NCI-H2171 (cell line): ENCODE measurements at regions not wholly inside any gene's neighbourhood (a gene's known extent, or its start where the extent isn't known, plus 50 kb on each side); places are given as distances from the start of the nearest gene placed in this dataset.
"Not testable (repeated sequence)": the region's sequence is repeated elsewhere in the genome, so short reads cannot be mapped to it uniquely, and the experiment has no call there.

Experiments used
- DNase-seq: peaks from one replicate; lab custom pipeline; 2025; lab: John Stamatoyannopoulos, UW

DNA sequence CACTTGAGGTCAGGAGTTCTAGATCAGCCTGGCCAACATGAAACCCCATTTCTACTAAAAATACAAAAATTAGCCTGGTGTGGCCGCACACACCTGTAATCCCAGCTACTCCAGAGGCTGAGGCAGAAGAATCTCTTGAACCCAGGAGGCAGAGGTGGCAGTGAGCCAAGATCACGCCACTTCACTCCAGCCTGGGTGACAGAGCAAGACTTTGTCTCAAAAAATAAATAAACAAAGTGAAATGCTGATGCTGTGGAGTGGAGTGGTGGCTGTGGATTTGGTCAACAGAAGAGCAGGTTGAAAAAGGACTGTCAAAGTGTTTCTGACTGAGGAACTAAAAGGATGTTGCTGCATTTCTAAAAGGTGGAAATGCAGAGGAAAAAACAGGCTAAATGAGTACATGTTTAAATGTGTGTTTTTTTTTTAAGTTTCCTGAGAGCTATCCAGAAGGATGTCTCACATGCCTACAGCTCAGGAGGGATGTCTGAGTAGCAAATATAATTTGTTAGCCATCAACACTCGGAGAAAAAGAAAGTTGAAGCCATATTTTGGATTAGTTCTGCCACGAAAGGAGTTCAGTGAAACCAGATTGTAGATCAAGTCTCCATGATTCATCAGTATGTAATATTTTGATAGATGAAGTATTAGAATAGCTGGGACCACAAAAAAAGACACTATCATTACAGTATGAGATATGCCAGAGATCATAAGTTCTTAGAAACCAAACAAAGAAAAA lies 621.1 kb upstream of the ADGRB3 start:
- DNase-seq = no peak

DNA sequence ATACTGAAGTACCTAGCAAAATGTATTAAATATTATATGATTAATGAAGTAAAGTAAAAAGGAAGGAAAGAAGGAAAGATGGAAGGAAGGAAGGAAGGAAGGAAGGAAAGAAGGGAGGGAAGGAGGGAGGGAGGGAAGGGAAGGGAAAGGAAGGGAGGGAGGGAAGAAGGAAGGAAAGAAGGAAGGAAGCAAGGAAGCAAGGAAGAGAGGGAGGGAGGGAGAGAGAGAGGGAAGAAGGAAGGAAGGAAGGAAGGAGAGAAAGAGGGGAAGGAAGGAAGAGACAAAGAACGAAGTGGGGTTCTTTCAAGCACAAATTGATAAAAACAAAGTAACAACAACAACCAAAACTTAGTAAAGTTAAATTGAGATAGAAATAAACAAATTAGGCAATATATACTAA lies 622.3 kb upstream of the ADGRB3 start:
- DNase-seq = no peak

DNA sequence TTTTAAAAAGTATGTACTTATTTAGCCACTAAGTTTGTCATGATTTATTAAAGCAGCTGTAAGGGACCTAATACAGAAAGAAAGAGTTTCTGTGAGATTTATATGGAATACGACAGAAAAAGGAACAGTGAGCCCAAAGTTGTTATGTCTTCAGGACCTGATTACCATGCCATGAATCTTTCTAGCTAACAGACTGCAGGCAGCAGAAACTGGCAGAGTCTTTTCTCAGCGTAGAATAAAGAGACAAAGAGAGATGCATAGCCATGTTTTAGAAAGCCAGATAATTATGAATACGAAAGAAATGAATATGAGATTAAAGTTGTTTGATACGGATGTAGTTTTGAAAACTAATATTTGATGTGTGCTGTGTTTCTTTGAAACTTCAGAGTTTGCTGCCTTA lies 624.1 kb upstream of the ADGRB3 start:
- DNase-seq = no peak

DNA sequence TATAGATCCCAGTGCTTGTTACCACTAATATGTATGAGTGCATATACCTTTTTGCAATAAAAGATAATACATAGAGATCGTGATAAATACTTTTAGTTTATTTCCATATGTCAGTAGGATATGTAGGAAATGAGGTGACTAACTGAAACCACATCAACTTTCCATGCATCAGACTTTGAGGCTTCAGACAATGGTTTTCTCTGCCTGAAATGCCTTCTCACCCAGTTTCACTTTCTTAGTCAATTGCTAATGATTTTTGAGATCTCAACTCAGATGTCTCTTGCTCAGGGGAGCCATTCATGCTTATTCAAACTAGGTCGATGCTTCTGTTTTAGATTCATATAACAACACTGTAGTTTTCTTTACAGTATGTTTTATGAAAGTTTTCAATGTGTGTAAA lies 626.6 kb upstream of the ADGRB3 start:
- no peak for DNase-seq

DNA sequence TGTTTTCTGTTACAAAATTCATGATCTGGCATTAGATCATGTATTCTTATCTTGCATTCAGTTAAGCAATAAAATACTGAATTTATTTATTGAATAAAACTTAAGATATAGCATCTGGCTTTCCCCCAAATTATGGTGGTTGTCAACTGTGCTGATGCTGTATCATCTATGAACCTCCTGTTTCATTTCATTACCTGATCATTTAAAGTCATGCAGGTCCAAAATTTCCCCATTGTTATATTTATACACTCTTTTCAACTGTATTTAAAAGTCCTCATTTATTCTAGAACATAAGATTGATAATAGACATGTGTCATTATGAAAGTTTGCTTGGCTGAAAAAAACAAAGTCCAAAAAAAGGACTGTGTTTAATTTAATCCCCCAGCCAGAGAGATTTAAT lies 627.4 kb upstream of the ADGRB3 start:
- DNase-seq = no peak

DNA sequence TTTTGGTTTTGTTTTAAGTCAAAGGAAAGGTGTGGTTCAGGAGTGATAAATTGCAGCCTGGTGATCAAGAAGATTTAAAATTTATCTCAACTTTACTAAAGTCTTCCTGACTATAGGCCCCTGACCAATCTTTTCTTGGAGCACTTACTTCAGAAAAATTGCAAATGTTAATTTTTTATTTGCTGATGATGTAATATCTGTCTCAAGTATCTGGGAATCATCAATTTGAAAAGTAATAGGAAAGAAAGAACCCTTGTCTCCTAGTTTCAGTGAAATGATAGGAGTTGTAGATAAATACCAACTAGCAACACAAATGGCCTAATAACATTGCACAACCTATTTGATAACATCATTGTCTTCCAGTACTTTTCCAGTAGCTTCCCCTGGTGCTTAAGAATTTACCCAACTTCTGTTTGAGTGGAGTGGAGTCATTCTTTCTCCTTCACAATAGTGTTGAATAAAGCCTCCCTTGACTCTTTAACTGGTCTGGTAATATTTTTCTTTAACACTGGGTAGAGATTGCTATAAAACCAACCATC lies 648.3 kb upstream of the ADGRB3 start:
- DNase-seq = no peak

DNA sequence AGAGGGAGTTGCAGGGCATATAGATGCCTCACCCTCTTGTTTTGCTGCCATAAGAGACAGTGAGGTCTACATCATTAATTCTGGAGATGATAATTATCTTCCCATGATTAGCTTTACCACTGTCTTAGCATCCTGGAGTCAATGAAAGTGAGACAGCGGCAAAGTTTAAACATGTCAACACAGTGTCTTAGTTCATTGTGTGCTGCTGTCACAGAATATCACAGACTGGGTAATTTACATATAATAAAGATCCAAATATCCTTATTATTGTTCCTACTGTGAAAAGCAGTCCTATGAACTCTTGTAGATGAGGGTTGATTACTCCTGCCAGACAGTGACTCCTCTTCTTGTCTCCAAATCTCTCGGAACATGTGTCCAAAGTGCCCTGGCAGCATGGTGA lies 658.6 kb upstream of the ADGRB3 start:
- DNase-seq = no peak

DNA sequence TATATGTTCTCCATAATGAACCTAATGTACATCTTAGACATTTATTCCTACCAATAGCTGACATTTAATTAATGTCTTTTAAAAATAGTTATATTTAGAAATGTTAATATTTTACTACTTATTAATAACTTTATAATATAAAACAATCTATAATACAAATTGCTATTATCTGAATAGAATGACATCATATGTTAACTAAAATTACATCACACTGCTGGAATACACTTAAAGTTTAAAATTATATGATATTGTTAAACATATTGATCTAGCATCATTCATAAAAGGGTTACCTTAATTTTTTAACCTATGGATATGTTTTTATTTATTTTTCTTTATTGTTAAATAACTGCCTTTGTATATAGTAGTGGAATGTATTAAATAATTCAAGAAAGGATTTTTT lies 660.2 kb upstream of the ADGRB3 start:
- DNase-seq = no peak

DNA sequence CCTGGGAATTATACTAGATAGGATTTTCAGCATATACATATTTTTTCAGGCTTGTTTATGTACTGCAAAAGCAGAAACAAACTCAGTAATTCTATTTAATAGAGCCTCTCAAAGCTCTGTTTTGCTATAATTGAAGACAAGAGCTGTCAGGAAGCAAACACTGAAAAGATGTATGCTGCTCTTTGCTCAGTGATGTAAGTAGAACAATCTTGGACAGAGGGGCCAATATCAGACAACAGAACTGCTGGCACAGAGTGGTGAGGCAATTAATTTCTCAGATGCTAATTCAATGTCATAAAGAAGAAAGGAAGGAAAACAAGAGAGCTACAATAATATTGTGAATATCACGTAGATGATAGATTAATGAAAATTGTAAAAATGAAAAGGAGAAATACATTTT lies 663.3 kb upstream of the ADGRB3 start:
- no peak for DNase-seq

DNA sequence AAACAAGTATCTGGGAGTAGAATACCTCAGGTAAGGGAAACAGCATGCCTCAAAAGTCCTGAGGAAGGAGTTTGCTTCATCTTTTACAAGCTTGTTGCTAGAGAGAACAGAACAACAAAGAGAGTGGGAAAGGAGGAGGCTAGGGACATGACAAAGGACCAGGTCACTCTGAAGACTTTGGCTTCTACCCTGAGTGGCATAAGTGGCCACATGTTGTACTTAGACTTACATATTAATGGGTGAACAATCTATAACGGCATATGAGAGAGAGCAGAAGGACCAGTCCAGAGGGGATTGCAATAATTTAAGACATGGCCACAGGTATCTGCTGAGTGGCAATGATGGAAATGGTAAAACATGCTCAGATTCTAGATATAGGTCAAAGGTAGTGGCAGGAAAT lies 668.3 kb upstream of the ADGRB3 start:
- DNase-seq = no peak

DNA sequence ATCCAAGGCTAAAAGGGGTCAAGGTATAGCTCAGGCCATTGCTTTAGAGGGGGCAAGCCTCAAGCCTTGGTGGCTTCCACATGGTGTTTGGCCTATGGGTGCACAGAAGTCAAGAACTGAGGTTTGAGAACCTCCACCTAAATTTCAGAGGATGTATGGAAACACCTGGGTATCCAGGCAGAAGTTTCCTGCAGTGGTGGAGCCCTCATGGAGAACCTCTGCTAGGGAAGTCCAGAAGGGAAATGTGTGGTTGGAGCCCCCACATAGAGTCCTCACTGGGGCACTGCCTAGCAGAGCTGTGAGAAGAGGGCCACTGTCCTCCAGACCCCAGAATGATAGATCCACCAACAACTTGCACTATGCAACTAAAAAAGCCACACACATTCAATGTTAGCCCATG lies 678.7 kb upstream of the ADGRB3 start:
- no peak for DNase-seq

DNA sequence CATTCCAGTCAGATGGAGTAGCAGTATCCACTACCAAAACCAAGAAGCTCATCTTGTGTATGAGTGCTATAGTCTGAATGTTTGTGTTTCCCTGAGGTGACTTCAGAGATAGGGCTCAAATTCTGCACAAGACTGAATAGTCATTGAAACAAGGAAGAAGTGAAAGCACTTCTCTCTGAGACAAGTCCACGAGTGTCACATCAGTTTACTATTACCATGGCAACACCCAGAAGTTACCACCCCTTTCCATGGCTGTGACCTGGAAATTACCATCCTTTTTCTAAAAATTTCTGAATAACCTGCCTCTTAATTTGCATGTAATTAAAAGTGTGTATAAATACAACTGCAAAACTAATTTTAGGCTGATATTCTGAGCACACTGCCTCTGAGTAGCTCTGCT lies 682.1 kb upstream of the ADGRB3 start:
- DNase-seq = no peak

DNA sequence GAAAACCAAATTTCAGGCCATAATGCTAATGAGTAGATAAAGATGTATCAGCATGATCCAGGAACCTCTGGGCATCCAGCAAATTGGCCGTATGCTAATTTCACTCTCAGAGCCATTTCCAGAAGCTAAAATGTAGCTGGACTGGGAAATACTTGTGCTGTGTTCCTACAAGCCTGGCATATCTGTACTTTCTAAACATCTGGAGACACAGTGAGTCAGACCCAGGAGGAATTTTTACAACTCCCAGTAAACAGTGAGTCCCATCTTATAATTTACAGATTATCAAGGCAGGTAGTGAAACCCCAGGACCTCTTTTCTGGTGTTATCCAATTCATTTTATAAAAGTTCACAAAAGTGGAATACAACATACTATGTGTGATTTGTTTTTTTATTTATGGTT lies 683.0 kb upstream of the ADGRB3 start:
- no peak for DNase-seq

DNA sequence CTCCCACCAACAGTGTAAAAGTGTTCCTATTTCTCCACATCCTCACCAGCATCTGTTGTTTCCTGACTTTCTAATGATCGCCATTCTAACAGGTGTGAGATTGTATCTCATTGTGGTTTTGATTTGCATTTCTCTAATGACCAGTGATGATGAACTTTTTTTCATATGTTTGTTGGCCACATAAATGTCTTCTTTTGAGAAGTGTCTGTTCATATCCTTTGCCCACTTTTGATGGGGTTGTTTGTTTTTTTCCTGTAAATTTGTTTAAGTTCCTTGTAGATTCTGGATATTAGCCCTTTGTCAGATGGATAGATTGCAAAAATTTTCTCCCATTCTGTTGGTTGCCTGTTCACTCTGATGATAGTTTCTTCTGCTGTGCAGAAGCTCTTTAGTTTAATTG lies 687.3 kb upstream of the ADGRB3 start:
- not testable (repeated sequence) for DNase-seq

DNA sequence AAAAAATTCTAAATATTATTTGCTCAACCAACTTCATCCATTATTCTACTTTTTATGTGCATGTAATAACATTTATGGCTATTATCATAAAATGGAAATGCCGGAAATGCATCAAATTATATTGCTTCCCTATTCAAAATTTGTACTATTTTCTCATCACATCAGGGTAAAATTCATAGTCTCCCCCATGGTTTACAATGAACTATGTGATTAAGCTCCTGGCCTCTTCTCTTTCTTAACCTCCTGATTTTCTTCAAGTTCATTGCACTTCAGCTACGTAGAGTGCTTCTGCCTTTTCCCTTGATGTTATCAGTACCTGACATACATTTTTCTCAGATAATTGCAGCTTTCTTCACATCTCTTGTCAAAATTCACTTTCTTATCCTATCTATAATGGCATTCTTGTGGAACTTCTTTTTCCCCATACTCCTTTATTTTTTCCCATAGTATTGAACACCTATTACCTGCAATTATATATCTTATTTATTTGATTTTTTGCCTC lies 699.1 kb upstream of the ADGRB3 start:
- DNase-seq = no peak

DNA sequence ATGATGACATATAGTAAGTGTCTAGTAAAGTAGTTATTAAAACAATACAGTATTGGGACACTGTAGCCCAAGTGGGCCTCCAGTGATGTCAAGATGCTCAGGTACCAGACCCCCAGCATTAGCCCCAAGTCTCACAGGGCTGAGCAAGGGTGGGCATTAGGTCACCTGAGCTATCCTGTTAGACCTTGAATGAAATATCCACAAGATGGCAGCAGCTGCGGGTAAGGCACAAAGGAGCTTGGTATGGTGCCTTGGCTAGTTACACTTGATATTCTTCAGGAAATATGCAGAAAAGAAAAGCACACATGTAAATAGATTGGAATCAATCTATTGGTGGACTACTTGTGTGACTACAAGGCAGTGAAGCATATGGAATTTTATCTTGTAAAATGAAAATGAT lies 701.8 kb upstream of the ADGRB3 start:
- no peak for DNase-seq

DNA sequence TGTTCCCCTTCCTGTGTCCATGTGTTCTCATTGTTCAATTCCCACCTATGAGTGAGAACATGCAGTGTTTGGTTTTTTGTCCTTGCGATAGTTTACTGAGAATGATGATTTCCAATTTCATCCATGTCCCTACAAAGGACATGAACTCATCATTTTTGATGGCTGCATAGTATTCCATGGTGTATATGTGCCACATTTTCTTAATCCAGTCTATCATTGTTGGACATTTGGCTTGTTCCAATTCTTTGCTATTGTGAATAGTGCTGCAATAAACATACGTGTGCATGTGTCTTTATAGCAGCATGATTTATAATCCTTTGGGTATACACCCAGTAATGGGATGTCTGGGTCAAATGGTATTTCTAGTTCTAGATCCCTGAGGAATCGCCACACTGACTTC lies 712.5 kb upstream of the ADGRB3 start:
- DNase-seq = not testable (repeated sequence)

DNA sequence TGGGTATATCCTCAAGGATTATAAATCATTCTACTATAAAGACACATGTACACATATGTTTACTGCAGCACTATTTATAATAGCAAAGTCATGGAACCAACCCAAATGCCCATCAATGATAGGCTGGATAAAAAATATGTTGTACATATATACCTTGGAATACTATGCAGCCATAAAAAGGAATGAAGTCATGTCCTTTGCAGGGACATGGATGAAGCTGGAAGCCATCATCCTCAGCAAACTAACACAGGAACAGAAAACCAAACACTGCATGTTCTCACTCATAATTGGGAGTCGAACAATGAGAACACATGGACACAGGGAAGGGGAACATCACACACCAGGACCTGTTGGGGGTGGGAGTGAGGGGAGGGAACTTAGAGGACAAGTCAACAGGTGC lies 715.0 kb upstream of the ADGRB3 start:
- not testable (repeated sequence) for DNase-seq

DNA sequence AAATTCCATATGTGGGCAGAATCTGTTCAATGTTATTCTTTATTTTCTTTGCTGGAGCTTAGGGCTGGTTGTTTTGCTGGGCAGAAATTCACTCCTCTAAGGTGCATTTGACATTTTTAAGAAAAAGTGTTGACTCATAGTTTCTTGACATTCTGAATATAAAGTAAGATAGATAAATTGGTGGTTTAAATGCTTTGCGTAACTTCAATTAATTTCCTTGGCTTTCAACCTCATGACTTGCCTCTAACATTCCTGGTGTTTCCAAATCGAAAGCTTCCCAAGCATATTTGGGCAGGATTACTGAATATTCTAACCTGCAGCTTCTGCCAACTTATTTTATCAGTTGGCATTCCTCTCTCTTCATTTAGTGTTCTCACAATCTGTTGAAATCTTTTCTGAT lies 718.7 kb upstream of the ADGRB3 start:
- DNase-seq = no peak

DNA sequence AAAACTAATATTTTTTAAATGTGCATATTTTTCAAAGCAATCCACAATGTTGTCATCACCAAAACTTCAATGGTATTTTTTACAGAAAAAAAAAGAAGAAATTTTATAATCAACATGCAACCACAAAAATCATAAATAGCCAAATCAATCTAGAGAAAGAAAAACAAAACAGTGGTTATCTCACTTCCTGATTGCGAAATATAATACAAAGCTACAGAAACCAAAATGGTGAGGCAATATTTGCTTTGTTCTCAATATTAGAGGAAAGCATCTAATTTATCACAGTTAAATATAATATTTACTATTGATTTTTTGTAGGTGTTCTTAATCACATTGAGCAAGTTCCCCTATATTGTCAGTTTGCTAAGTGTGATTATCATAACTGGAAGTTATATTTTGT lies 720.7 kb upstream of the ADGRB3 start:
- DNase-seq = no peak

DNA sequence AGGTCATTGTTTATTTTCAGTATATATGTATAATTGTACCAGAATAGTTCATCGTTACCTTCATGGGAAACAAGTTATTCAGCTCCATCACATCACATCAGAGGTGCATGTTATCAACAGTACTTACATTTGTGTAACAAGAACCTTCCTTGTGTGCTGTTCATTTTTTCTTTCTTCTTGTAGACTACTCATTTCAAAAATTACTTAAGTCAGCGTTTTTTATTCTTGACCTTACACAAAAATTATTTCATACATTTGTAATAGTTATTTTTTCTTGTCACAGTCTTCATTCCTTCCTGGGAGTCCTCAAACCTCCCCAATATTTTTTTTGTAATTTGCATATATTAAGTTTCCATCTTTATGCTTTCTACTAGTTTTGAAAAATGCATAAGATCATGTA lies 725.7 kb upstream of the ADGRB3 start:
- DNase-seq = no peak

DNA sequence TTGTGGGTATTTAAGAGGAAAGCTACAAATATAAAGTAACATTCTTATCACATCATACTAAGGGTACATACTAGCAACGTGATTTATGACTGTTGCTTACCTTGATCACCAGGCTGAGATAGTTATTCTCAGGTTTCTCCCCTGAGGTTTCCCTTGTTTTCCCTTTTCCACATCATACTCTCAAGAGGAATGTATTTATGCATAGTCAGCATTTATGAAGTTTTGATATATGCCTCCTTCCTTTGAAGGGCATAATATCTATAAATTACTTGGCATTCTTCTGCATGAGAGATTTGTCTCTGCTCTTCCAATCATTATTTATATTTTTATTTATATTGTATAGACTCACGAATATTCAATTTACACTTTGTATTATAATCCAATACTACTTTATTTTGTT lies 726.7 kb upstream of the ADGRB3 start:
- DNase-seq = no peak

DNA sequence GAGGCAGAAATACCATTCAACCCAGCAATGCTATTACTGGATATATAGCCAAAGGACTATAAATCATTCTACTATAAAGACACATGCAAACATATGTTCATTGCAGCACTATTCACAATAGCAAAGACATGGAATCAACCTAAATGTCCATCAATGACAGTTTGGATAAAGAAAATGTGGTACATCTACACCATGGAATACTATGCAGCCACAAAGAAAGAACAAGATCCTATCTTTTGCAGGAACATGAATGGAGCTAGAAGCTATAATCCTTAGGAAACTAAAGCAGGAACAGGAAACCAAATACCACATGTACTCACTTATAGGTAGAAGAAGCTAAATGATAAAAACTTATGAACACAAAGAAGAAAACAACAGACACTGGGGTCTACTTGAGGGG lies 730.3 kb upstream of the ADGRB3 start:
- not testable (repeated sequence) for DNase-seq

DNA sequence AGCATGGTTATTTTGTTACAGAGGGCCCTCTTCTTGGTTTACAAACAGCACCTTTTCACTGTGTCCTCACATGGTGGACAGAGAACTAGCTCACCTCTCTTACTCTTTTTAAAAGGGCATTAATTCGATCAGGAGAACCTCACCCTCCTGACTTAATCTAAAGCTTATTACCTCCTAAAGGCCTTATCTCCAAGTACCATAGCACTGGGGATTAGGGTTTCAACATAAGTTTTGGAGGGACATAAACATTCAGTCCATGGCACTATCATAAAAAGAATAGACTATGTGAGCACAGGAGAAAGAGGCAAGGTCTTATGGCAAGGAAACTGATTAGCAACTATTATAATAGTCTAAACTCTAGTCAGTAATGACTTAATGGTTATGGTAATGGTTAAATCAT lies 736.2 kb upstream of the ADGRB3 start:
- no peak for DNase-seq
